GM18511 (cell line): ENCODE measurements at regions not wholly inside any gene's neighbourhood (a gene's known extent, or its start where the extent isn't known, plus 50 kb on each side); places are given as distances from the start of the nearest gene placed in this dataset.
"Not testable (repeated sequence)": the region's sequence is repeated elsewhere in the genome, so short reads cannot be mapped to it uniquely, and the experiment has no call there.

Experiments used
- ATAC-seq: cut with Tn5 transposase; IDR thresholded peaks from one replicate; pipeline ENCODE4 v1.9.1; 2021; ENCODE audit warnings: mild to moderate bottlenecking, moderate library complexity; ENCODE audit not compliant: unreplicated experiment

- ATAC-seq, result no peak
Observed at GRCh38 chr5:136631186-136631585, 265.8 kb upstream of the TRPC7 start.

GRCh38 chr5:136629125-136629792 is 263.9 kb upstream of the TRPC7 start:
- no peak for ATAC-seq

- ATAC-seq, result no peak
Observed at GRCh38 chr5:136626531-136626930, 261.2 kb upstream of the TRPC7 start.

GRCh38 chr5:136622747-136623146 is 257.4 kb upstream of the TRPC7 start:
- no peak for ATAC-seq

- no peak for ATAC-seq
Observed at GRCh38 chr5:136621743-136622142, 256.4 kb upstream of the TRPC7 start.

- no peak for ATAC-seq
Observed at GRCh38 chr5:136620621-136621020, 255.3 kb upstream of the TRPC7 start.

- no peak for ATAC-seq
Observed at GRCh38 chr5:136620016-136620419, 254.7 kb upstream of the TRPC7 start.

GRCh38 chr5:136619556-136619955 is 254.2 kb upstream of the TRPC7 start:
- ATAC-seq, result no peak

- no peak for ATAC-seq
Observed at GRCh38 chr5:136615251-136616119, 250.1 kb upstream of the TRPC7 start.

GRCh38 chr5:136613230-136613629 is 247.9 kb upstream of the TRPC7 start:
- ATAC-seq, result no peak

- ATAC-seq, result no peak
Observed at GRCh38 chr5:136605638-136606037, 240.3 kb upstream of the TRPC7 start.

- ATAC-seq, result no peak
Observed at GRCh38 chr5:136600306-136600705, 235.0 kb upstream of the TRPC7 start.

GRCh38 chr5:136598802-136599404 is 233.6 kb upstream of the TRPC7 start:
- no peak for ATAC-seq

- ATAC-seq, result no peak
Observed at GRCh38 chr5:136594416-136594815, 229.1 kb upstream of the TRPC7 start.

- ATAC-seq, result no peak
Observed at GRCh38 chr5:136590581-136590980, 225.2 kb upstream of the TRPC7 start.

- ATAC-seq, result no peak
Observed at GRCh38 chr5:136586196-136586595, 220.9 kb upstream of the TRPC7 start.

- no peak for ATAC-seq
Observed at GRCh38 chr5:136584474-136584873, 219.1 kb upstream of the TRPC7 start.

GRCh38 chr5:136579238-136579637 is 213.9 kb upstream of the TRPC7 start:
- no peak for ATAC-seq

GRCh38 chr5:136569875-136570274 is 204.5 kb upstream of the TRPC7 start:
- not testable (repeated sequence) for ATAC-seq

GRCh38 chr5:136565457-136565856 is 200.1 kb upstream of the TRPC7 start:
- not testable (repeated sequence) for ATAC-seq

- ATAC-seq, result not testable (repeated sequence)
Observed at GRCh38 chr5:136565050-136565449, 199.7 kb upstream of the TRPC7 start.

- ATAC-seq, result not testable (repeated sequence)
Observed at GRCh38 chr5:136564431-136564830, 199.1 kb upstream of the TRPC7 start.
